HG02763 (cell line): ENCODE measurements at regions not wholly inside any gene's neighbourhood (a gene's known extent, or its start where the extent isn't known, plus 50 kb on each side); places are given as distances from the start of the nearest gene placed in this dataset.

Experiments used
- ATAC-seq: cut with Tn5 transposase; IDR thresholded peaks from one replicate; pipeline ENCODE4 v1.9.1; 2021; ENCODE audit warnings: mild to moderate bottlenecking, moderate library complexity; ENCODE audit not compliant: unreplicated experiment

DNA sequence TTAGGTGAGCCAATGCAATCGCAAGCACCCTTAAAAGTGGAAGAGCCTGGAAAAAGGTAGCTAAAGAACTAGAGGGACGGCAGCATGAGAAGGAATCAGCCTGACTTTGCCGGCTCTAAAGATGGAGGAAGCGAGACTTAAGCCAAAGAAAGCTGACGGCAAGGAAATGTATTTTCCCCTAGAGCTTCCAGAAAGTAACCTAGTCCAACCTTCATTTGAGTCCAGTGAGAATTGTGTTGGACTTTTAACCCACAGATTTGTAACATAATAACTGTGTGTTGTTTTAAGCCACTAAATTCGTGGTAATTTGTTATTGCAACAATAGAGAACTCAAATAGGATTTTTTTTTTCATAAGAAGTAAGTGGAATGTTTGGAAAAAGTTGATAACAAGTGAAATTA lies 212.7 kb upstream of the C1QTNF7 start:
- no peak for ATAC-seq

DNA sequence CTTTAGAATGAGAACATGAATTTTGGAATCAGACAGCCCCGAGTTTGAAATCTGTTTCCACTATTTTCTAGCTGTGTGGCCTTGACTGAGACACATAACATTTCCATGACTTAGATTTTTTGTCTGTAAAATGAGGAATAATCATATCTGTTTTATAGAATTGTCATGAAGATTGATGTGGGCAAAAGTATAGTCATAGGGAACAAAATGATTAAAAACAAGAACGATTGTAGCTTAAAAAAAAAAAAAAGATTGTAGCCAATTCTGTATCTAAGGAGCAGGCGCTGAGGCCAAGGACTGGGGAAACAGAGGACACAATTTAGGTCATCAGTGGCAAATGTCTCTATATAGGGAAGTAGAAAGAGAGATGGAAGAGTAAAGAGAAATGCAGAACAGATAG lies 201.6 kb upstream of the C1QTNF7 start:
- no peak for ATAC-seq

DNA sequence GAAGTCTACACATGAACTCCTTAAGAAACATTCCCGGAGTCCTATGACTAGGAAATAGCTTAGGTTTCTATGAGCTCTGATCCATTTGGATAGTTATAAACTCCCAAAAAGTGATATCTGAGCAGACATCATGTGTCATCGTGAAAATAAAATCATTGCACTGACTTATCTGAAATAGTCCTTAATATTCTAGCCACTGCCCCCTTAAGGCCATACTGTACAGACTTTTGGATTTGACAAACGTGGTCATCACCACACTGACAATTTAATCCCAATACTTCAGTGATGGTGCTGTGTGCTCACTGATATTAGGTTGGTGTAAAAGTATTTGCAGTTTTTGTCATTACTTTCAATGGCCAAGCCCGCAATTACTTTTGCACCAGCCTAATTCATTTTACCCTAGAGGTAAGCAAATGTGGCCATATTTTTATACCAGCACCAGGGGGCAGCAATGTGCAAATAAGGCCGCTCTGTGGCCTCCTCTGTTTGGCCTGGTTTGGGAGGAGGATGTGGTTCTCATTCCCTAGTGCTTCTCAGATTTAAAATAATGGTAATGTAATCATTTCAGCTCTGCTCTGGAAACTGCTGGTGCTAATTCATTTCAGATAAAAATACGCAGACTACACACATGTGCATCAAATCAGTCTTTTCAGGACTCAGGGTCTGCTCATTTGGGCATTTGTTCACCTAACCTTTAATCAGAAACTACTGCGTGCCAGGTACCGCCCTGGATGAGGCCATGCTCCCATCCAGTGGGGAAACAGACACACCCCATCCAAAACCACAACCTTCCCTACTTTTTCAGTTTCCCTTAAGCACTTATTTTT lies 196.4 kb upstream of the C1QTNF7 start:
- ATAC-seq, result peak; percentile 73

DNA sequence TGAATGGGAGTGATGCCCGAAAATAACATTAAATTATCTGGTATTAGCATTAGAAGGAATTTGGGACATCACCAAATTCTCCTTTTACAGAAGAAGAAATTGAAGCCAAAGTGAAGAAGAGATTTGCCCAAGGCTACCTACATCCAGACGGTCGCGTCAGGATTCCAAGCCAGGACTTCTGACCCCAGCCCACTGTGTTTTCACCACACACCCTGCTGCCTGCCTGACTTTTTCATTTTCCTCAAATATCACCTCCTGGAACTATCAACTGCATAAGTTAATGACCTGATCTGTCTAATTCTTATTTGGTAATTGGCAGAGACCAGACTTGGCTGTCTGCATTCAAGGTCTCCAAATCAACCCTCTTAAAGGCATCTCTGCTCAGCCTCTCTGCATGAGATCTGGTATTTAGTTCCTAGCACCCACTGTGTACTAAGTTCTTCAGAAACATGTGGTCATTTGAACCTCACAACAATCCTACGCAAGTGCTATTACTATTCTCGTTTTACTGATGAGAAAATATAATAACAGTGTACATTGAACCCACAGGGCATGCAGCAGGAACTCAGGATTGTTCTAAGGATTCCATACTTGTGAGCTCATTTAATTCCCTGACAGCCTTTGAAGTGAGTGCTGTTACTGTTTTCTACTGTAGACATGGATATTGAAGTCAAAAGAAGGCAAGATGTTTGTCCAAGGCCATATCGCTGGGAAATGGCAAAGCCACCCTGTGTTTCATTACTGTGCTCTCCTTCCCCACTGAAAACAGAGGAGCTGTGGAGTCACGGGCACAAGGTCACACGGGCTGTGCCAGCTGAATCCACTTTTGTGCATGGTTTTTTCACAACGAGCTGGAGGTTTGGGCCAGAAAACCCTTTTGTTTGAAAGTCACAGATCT lies 195.2 kb upstream of the C1QTNF7 start:
- no peak for ATAC-seq

DNA sequence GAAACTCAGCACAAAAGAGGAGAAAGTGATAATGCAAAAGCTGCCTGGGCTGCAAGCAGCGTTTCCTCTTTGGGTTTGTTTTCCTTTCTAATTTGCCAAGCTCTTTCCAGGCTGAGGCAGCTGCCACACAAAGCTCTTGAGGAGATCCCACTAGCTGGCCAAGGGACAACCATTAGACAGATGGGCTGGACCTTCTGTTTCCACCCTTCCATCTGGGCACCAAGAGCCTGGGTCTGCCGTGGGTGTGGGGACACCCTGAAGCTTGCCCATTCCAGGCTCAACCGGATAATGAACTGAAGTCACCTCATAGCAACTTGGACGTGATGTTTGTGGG lies 194.6 kb upstream of the C1QTNF7 start:
- no peak for ATAC-seq

DNA sequence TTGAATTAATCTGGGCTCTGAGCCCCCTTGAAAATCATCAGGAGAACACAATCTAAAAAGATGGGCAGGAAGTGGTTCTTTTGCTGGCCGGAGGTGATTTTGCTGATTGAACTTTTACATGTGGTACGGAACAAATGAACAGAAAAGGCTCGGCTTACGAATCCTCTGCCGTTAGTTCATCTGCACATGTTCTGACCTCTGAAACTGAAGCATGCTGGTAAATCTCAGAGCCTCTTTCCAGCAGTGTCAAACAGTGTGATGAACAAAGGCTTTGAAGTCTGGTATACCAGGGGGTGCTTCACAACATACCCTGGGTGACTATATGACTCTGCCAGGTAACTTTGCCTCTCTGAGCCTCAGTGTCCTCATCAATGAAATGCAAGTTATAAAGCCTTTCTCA lies 194.2 kb upstream of the C1QTNF7 start:
- no peak for ATAC-seq

DNA sequence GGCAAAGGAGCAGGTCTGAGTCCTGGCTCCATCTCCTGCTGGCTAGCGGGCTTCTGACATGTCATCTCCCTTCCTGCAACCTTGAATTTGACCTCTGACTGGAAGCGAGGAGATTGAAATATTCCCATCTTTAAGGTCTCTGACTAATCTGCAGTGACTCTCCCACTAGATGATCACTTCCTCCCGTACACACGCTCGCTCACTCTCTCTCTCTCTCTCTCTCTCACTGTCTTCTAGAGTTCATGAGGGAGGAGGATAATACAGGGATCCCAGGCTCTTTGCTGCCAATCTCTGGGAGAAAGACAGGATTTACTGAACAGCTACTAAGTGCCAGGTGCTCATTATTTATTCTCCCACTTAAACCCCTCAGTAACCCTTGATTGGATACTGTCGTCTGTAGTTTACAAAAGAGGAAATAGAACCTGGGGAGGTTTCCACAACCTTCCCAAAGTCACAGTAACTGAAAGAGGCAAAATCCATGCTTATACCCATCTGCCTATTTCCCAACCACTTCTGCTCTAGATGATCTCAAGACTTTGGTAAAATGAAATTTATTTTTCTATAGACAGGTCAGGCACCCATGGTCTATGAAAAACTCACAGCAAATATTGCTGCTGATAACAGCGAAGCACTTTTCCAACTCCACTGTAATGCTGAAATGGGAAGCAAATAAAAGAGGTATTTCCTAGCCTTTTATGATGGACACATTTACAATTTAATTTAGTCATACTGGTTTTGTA lies 193.5 kb upstream of the C1QTNF7 start:
- no peak for ATAC-seq

DNA sequence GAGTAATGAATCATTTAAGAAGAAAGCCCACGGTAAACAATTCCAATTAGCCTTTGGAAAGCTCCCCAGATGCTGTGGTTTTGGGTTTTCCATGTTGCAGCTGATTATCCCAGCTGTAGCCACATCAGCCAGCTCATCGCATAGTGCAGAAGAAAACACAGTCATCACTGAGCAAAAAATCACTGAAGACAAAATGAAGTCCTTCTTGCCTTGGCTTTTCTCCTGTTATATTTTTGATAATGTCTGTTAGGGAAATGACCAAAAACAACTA lies 193.0 kb upstream of the C1QTNF7 start:
- no peak for ATAC-seq

DNA sequence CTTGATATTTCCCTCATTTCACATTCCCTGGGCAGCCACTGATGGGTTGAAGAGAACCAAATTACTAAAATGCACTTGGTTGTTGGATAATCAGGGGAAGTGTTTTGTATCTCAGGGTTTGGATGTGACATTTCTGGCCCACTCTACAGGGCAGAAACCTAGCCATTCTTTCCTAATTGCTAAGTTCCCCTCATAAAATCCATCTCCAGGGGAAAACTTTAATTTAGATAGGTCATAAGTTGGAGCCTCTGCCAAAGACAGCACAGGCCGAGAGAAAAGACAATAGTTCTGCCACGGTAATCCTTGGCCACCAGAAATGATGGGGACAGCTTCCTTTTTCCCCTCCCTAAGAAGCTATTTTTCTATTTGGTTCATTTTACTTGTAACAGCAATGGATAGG lies 192.7 kb upstream of the C1QTNF7 start:
- no peak for ATAC-seq

DNA sequence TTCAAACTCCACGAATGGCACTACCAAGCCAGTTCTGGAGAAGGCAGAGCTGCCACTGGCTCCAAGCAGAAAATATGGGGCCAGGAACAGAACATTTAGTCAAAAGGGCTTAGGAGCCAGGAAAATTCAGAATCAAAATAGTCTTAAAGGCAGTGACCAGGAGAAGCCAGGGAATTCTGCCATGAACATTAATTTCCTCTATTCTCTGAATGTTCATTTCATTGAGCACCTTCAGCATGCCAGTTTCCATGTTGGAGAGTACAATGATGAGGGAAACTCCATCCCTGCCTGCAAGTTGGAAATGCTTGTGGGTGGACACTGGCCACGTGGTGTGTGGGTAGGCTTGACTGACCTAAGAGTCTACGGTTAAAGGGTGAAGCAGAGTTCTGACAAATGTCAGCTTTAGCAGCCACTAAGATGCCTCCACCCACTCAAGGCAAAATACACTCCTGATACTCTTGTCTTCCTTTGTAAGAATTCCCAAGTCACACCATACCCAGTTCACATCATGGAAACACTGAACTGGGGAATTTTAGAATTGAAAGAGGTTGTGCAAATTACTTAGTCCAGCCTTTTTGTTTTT lies 190.1 kb upstream of the C1QTNF7 start:
- ATAC-seq, result no peak

DNA sequence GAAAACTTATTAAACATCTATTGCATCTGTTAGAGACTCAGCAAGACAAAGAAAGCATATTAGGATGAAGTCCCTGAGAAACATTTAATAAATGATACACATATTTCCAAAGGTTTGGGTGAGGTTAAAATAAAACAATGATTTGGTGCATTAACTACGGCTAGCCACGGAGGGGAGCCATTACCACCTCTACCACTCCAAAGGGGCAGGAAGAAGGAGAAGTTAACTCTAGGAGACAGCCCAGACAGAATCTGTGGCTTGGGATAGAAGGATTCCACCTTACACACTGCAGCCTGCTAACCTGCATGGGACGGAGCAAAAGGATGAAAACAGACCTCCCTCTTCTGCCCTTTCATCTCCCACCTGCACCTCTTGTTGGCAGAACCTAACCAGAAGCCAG lies 189.1 kb upstream of the C1QTNF7 start:
- no peak for ATAC-seq

DNA sequence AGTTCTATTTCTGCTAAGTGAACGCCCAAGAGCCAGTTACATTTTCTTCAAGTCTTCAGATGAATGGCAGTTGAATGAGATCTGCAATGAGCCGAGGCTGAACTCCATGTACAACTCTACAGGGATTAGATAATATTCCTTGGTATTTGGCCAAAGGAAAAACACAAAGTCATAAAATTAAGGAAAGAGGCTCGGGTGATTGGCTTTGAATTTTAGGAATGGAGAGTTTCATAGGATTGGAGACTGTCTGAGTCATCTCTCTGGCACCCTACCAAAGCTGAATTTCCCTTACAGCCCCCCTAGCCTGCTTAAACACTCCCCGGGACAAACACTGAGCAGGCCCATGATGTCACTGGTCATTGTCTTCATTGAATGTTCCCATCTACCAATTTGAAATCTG lies 188.0 kb upstream of the C1QTNF7 start:
- no peak for ATAC-seq

DNA sequence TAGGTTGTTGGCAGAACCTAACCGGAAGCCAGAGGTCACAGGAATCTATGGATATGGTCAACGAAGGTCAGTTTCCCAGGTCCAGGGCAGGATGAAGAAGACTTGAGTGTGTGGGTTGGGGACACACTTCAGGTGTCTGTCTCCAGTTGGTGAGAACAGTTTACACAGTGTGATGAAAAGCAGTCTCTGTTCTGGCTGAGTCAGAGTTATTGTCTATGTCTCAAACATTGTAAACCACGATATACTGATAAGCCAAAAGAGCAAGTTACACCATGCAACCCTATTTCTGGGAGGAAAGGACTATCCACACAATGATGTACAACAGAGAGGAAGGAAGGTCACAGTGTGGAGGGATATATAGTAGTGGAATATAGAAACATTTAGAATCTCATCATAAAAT lies 187.1 kb upstream of the C1QTNF7 start:
- ATAC-seq, result no peak

DNA sequence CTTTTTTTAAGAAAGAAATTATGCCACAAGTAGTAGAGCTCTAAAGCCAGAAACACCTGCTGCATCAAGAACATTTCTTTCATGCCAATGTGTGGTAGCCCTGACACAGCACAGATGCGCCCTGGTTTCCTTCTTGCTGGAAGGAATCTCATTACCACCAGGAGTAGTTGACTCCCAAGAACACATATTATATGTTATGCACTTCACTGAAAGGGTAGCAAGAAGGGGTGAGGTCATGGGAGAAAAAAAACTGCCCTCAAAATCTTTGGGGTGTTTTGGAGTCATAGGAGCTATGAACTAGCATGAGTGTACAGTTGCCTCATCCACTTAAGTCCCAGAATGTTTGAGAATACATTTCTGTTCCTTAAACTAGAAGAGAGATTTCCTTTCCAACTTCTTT lies 185.8 kb upstream of the C1QTNF7 start:
- ATAC-seq, result no peak

DNA sequence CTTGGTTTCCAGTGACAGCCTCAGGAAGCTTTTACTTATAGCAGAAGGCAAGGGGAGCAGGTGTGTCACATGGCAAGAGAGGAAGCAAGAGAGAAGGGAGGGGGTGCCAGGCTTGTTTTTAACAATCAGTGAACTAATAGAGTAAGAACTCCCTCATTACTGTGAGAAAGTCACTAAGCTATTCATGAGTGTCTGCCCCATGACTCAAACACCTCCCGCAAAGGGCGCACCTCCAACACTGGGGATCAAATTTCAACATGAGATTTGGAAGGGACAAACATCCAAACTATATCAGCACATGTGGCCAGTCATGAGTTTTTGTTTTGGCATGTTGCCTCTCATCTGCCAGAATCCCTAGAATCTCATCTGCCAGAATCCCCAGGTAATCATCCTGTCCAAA lies 183.5 kb upstream of the C1QTNF7 start:
- ATAC-seq, result no peak

DNA sequence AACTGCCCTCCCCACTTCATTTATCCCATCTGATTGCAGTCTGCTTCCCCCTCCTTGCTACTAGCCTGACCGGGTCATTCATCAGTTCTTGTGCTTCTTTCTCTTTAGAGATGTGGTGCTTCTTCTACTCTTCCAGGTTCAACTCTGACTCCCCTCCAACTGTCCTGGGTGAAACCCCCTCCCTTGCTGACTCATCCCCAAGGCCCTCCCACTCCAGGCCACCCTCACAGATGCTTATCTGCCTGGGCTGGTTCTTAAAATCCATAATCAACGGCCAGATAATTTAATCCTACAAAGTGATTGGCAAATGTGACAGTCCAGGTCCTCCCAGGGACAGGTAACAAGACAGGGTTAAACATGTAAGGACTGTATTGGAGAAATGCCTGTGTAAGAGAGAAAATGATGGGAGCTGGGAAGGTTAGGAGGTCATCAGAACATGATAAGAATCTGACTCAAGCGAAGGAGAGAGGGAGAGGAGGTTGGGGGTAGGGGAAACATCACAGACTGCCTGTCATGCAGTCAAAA lies 182.8 kb upstream of the C1QTNF7 start:
- no peak for ATAC-seq

DNA sequence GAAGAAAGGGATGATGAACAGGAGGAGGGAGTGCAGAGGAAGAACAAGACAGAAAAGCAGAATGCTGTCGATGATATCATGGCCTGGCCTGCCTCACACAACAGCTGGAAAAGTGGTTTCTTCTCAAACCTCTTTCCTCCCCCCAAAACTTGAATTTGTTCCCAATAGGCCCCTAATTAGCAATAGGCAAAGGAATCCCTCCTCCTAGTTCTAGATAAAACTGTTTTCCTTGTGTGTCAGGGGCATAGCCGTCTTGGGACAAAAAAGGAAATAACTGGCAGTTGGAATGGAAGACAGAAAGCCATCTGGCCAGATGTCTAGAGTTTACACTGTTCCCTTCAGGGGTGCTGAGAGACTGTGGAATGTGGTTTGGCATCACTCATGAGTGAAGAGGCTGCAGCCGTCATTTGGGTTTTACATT lies 177.8 kb upstream of the C1QTNF7 start:
- ATAC-seq, result no peak

DNA sequence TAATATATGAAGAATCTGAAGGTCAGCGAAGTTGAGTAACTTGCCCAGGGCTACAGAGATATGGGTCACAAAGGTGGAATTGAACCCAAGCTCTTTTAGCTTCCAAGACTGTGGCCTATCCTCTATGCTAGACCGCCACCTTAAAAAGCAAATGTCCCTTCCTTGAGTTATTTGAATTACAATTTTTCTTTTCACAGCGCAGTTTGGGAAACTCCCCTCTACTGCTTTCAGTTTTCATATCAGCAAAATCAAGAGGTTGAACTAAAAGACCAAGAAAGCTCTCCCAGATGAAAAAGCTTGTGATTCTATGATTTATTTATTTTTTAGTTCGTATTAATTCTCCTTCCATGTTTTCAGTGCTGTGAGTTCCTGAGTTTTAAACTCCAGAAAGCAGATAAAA lies 174.5 kb upstream of the C1QTNF7 start:
- ATAC-seq, result peak; percentile 84

DNA sequence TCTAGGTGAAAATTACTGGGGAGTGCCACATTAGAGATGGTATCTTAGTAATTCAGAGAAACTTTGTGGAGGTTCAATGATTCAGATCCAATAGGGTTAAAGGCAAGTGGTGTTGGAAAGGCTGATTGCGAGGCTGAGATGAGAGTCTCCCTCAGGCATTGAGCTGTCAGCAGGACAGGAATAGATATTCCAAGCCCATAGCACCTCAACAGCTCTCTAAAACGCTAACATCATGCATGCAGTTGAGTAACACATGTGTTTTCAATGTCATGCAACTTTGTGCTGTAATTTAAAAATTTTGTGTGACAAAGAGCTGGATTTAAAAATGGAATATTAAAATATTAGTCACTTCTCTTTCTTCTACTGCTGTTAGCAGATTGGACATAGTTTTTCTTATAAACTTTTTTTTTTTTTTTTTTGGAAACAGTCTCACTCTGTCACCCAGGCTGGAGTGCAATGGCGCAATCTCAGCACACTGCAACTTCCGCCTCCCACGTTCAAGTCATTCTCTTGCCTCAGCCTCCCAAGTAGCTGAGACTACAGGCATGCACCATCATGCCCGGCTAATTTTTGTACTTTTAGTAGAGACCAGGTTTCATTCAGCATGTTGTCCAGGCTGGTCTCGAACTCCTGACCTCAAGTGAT lies 173.5 kb upstream of the C1QTNF7 start:
- ATAC-seq, result no peak

DNA sequence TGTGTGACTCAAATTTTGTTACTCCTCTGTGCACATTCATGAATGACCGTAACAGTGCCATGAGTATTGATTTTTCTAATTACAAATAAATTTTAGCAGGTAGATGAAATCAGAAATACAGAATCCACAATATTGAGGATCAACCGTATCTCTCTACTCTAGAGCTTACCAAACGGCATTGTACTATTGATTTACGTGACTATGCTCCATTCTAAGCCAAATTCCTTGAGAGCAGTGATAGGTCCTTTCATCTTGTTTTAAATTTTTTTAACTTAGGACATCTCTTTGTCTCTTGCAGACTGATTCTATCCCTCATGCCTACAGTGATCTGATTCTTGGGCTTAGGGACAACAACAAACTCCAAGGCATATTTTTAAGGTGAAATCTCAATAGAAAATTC lies 172.3 kb upstream of the C1QTNF7 start:
- ATAC-seq, result no peak

DNA sequence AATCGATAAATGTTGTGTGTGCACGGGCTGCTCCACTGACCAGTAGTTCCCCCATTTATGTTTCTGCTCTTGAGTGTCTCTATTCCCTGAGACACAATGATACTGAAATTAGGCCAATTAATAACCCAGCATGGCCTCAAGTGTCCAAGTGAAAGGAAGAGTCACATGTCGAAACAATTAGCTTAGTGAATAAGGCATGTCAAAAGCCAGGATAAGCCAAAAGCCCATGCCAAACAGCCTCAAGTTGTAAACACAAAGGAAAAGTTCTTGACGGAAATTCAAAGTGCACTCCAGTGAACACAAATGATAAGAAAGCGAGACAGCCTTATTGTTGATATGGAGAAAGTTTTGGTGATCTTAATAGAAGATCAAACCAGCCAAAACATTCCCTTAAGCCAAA lies 167.1 kb upstream of the C1QTNF7 start:
- ATAC-seq, result no peak
